ENCODE measurements at regions not wholly inside any gene's neighbourhood (a gene's known extent, or its start where the extent isn't known, plus 50 kb on each side); places are given as distances from the start of the nearest gene placed in this dataset.

- no peak for TF ChIP-seq EP300 (IDR thresholded peaks at IDR 0.05; ENCODE audit: low read depth)
- no peak for TF ChIP-seq CTCF (IDR thresholded peaks at IDR 0.05)
- no peak for TF ChIP-seq POLR2A (IDR thresholded peaks at IDR 0.05)
Measured at GRCh38 chr3:81216192-81216591, 545.3 kb downstream of the GBE1 start.
